GM21529 (cell line): ENCODE measurements at regions not wholly inside any gene's neighbourhood (a gene's known extent, or its start where the extent isn't known, plus 50 kb on each side); places are given as distances from the start of the nearest gene placed in this dataset.
A peak's percentile ranks its signal among the peaks of the same experiment; 100 is the strongest.

Source experiments
- ATAC-seq: cut with Tn5 transposase; IDR thresholded peaks from one replicate; pipeline ENCODE4 v1.9.1; 2021; ENCODE audit not compliant: unreplicated experiment

GRCh38 chr3:178152988-178153387 lies 383.2 kb upstream of the KCNMB2 start:
- ATAC-seq = no peak

- no peak for ATAC-seq
Observed at GRCh38 chr3:178155521-178155920, 380.7 kb upstream of the KCNMB2 start.

DNA sequence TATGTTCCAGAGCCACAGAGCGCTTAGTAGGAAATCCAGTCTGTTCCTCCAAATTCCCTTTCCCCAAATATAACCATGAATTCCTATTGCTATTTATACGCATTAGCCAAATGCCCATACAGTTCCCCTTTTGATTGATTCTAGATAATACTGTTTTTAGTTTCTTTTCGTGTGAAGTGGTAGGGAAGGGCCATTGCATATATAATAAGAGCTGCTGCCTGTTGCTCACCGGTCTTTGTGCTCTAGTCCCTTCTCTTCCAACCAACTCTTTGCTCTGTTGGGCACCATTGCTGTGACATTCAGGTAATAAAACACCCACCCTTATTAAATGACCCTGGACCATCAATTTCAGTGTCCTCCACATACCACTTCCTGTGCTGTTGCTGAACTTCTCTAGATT lies 379.9 kb upstream of the KCNMB2 start:
- no peak for ATAC-seq

- no peak for ATAC-seq
Observed at GRCh38 chr3:178159691-178160220, 376.5 kb upstream of the KCNMB2 start.

- no peak for ATAC-seq
Observed at GRCh38 chr3:178169421-178169820, 366.8 kb upstream of the KCNMB2 start.

- ATAC-seq = no peak
Observed at GRCh38 chr3:178170698-178171535, 365.3 kb upstream of the KCNMB2 start.

- ATAC-seq = no peak
Observed at GRCh38 chr3:178172121-178172520, 364.1 kb upstream of the KCNMB2 start.

DNA sequence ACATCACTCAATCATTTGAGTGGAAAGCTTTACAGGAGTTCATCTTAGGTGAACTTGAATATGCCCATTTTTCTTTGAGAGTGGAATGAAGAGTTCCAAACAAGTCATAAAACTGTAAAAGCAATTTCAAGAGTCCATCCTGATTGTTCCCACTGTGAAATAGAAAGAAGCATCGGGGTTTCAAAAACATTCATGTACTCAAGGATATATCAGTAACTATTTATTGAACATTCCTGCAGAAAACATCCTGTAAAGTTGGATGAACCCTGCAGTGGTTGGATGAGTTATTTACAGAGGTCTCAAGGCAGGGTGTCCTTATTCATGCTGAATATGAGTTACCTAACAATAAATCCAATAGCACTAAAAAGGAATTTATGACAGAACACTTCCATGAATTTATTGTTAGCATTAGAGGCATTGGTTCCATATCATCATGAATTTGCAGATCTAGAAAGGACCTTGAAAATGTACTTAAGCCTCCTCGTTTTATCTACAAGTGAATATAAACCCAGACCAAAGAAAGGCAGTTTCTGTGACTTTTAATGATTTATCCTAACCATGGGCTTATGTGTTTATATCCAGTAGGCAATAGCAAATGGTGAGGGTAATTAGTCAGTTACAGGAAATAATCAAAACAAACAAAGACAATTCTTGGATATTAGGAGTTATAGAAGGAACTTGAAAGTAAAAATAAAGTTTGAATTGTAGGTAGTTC lies 361.9 kb upstream of the KCNMB2 start:
- ATAC-seq = no peak

- ATAC-seq = no peak
Observed at GRCh38 chr3:178181088-178181487, 355.1 kb upstream of the KCNMB2 start.

- ATAC-seq = no peak
Observed at GRCh38 chr3:178181784-178182183, 354.5 kb upstream of the KCNMB2 start.

GRCh38 chr3:178182337-178182779 lies 353.9 kb upstream of the KCNMB2 start:
- no peak for ATAC-seq

- ATAC-seq = no peak
Observed at GRCh38 chr3:178184833-178185232, 351.4 kb upstream of the KCNMB2 start.

GRCh38 chr3:178186666-178187065 lies 349.6 kb upstream of the KCNMB2 start:
- ATAC-seq = no peak

GRCh38 chr3:178189854-178190253 lies 346.4 kb upstream of the KCNMB2 start:
- ATAC-seq = no peak

- no peak for ATAC-seq
Observed at GRCh38 chr3:178193846-178194245, 342.4 kb upstream of the KCNMB2 start.

GRCh38 chr3:178194539-178194938 lies 341.7 kb upstream of the KCNMB2 start:
- no peak for ATAC-seq

- ATAC-seq = peak; percentile 85
Observed at GRCh38 chr3:178195824-178196223, 340.4 kb upstream of the KCNMB2 start.

- ATAC-seq = no peak
Observed at GRCh38 chr3:178198329-178198728, 337.9 kb upstream of the KCNMB2 start.

DNA sequence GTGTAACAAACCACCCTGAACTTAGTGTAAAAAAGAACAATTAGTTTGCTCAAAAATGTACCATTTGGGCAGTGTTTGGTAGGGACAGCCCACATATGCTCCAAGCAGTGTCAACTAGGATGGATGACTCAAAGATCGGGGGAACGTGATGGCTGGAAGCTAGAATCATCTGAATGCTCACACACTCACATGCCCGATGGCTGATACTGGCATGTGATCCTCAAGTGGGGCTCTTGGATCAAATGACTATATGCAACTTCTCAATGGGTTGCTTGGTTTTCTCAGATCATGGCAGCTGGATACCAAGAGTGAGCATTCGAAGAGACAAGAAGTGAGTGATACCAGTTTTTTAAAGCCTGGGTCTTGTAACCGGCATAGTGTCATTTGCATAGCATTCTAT lies 335.9 kb upstream of the KCNMB2 start:
- no peak for ATAC-seq

- ATAC-seq = no peak
Observed at GRCh38 chr3:178201714-178202113, 334.5 kb upstream of the KCNMB2 start.

GRCh38 chr3:178202194-178202593 lies 334.0 kb upstream of the KCNMB2 start:
- no peak for ATAC-seq

DNA sequence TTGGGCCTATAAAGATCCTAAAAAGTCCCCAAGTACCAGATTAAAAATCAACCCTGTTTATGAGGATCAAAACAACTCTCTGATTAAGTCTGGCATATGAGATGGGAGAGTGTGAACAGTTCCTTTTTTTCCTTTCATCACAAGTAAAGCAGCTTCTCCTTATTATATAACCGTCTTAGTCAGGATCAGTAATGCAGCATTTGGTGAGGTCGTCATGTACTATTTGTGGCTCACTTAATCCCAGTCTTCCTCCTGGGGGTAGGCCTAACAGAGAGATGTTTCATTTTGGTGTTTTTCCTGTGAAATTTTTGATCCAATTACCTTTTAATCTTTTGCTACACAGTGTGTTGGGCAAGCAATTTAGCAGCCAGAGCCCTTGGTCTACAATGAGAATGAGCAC lies 333.1 kb upstream of the KCNMB2 start:
- ATAC-seq = no peak
